Neural progenitor cell (in vitro differentiated cells): ENCODE measurements at regions not wholly inside any gene's neighbourhood (a gene's known extent, or its start where the extent isn't known, plus 50 kb on each side); places are given as distances from the start of the nearest gene placed in this dataset.

Experiments used
- EZH2 ChIP-seq: fragments of 200-600 bp; sonication (generic); IDR thresholded peaks from 2 replicates; pipeline ENCODE4 v1.6.1; 2017; ENCODE audit warnings: antibody characterized with exemption, mild to moderate bottlenecking, moderate library complexity
- EZH2phosphoT487 ChIP-seq: fragments of 200-600 bp; sonication (generic); IDR thresholded peaks from 2 replicates; pipeline ENCODE4 v1.6.1; 2017; ENCODE audit warnings: antibody characterized with exemption
- TF ChIP-seq, protein P1 (sequence below): fragments of 200-600 bp; sonication (generic); IDR thresholded peaks from 2 replicates; pipeline ENCODE4 v1.5.1; 2017; ENCODE audit warnings: antibody characterized with exemption, mild to moderate bottlenecking

DNA sequence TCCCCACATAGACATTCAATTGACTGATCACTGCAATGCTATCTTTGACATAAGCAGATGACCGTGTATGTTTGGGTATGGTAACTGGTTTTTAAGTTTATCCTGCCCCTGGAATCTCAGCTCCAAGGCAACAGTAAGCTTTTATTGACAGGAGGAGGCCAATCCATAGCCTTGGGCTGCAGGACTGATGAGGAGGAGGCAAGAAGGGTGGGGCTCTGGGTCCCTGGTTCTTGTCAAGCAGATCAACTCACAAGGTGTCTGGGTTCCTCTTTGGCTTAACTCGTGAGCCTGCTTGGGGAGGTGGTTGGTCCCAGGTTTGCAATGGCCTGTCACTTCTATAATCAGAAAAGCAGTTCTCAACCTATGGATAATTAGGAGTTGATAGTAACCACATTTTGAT is 113.2 kb upstream of the STX18 start:
- TF ChIP-seq, protein P1, sequence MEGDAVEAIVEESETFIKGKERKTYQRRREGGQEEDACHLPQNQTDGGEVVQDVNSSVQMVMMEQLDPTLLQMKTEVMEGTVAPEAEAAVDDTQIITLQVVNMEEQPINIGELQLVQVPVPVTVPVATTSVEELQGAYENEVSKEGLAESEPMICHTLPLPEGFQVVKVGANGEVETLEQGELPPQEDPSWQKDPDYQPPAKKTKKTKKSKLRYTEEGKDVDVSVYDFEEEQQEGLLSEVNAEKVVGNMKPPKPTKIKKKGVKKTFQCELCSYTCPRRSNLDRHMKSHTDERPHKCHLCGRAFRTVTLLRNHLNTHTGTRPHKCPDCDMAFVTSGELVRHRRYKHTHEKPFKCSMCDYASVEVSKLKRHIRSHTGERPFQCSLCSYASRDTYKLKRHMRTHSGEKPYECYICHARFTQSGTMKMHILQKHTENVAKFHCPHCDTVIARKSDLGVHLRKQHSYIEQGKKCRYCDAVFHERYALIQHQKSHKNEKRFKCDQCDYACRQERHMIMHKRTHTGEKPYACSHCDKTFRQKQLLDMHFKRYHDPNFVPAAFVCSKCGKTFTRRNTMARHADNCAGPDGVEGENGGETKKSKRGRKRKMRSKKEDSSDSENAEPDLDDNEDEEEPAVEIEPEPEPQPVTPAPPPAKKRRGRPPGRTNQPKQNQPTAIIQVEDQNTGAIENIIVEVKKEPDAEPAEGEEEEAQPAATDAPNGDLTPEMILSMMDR, result no peak
- no peak for TF ChIP-seq EZH2
- TF ChIP-seq EZH2phosphoT487, result no peak
